22Rv1 (cell line): ENCODE measurements at regions not wholly inside any gene's neighbourhood (a gene's known extent, or its start where the extent isn't known, plus 50 kb on each side); places are given as distances from the start of the nearest gene placed in this dataset.

ENCODE experiments used
- CTCF ChIP-seq: fragments of 450-650 bp; IDR thresholded peaks from 2 replicates; pipeline ENCODE4 v1.5.1; 2017; ENCODE audit warnings: mild to moderate bottlenecking
- ZFX ChIP-seq: fragments of 450-650 bp; IDR thresholded peaks from 2 replicates; pipeline ENCODE4 v1.6.1; 2017; ENCODE audit warnings: antibody characterized with exemption, borderline replicate concordance

- TF ChIP-seq ZFX (no peak), CTCF (no peak)
Observed at GRCh38 chr3:182244222-182244971, 532.7 kb downstream of the SOX2 start.
